ENCODE measurements at regions not wholly inside any gene's neighbourhood (a gene's known extent, or its start where the extent isn't known, plus 50 kb on each side); places are given as distances from the start of the nearest gene placed in this dataset.

GRCh38 chr6:133805876-133806275 lies 83.0 kb upstream of the TCF21 start:
- H3F3A ChIP-seq (ENCODE audit: insufficient read depth, low read length, poor library complexity, severe bottlenecking): no peaks in the 10 kb centered on the region

GRCh38 chr6:133806382-133807140 lies 82.4 kb upstream of the TCF21 start:
- no peak overlapping the region for H3K9ac ChIP-seq (ENCODE audit: low read length)
- no peak overlapping the region for H2AFZ ChIP-seq (ENCODE audit: low read depth, low read length)
- H3K4me2 ChIP-seq (ENCODE audit: low read length): no peak overlapping the region
- H3F3A ChIP-seq (ENCODE audit: insufficient read depth, low read length, poor library complexity, severe bottlenecking): no peaks in the 10 kb centered on the region
- H3K9me2 ChIP-seq (ENCODE audit: insufficient read depth, low read length): no peaks in the 10 kb centered on the region
- H3K36me3 ChIP-seq (ENCODE audit: insufficient read depth, low read length): no peaks in the 10 kb centered on the region
- no peaks in the 10 kb centered on the region for H3K79me2 ChIP-seq (replicated peaks; ENCODE audit: insufficient read depth, low read length)
- H3K27me3 ChIP-seq (ENCODE audit: insufficient read depth, low read depth, low read length): no peaks in the 10 kb centered on the region
- TF ChIP-seq SMC3 (conservative IDR thresholded peaks at IDR 0.05; ENCODE audit: poor library complexity) (no peak), REST (IDR thresholded peaks at IDR 0.05; ENCODE audit: borderline replicate concordance) (no peak), CTCF (IDR thresholded peaks at IDR 0.05; ENCODE audit: poor library complexity, severe bottlenecking) (no peak), EZH2 (IDR thresholded peaks at IDR 0.05; ENCODE audit: borderline replicate concordance, insufficient read depth, low read length, poor library complexity, severe bottlenecking) (no peak), EP300 (conservative IDR thresholded peaks at IDR 0.05; ENCODE audit: poor library complexity, severe bottlenecking) (no peak), TAF1 (IDR thresholded peaks at IDR 0.05; ENCODE audit: low read depth) (no peak), POLR2AphosphoS5 (IDR thresholded peaks at IDR 0.05) (no peak), MXI1 (conservative IDR thresholded peaks at IDR 0.05; ENCODE audit: poor library complexity, severe bottlenecking) (no peak), RAD21 (conservative IDR thresholded peaks at IDR 0.05) (no peak)
- H3K27ac ChIP-seq (ENCODE audit: low read length): no peak overlapping the region
- H3K4me3 ChIP-seq (ENCODE audit: low read length): no peak overlapping the region
- H4K20me1 ChIP-seq (ENCODE audit: insufficient read depth): no peaks in the 10 kb centered on the region
- no peaks in the 10 kb centered on the region for H3K9me3 ChIP-seq (ENCODE audit: low read length)

More at GRCh38 chr6:133805876-133806275, 83.0 kb upstream of the TCF21 start:
- Histone ChIP-seq H3K4me2 (ENCODE audit: low read length) (no peak overlapping the region), H3K27ac (ENCODE audit: low read length) (no peak overlapping the region), H3K9me3 (ENCODE audit: low read length) (no peaks in the 10 kb centered on the region), H3K9ac (ENCODE audit: low read length) (no peak overlapping the region), H3K79me2 (replicated peaks; ENCODE audit: insufficient read depth, low read length) (no peaks in the 10 kb centered on the region), H3K36me3 (ENCODE audit: insufficient read depth, low read length) (no peaks in the 10 kb centered on the region), H3K27me3 (ENCODE audit: insufficient read depth, low read depth, low read length) (no peaks in the 10 kb centered on the region), H2AFZ (ENCODE audit: low read depth, low read length) (no peak overlapping the region), H3K9me2 (ENCODE audit: insufficient read depth, low read length) (no peaks in the 10 kb centered on the region), H4K20me1 (ENCODE audit: insufficient read depth) (no peaks in the 10 kb centered on the region), H3K4me3 (ENCODE audit: low read length) (no peak overlapping the region)
- TF ChIP-seq CTCF (IDR thresholded peaks at IDR 0.05; ENCODE audit: poor library complexity, severe bottlenecking) (no peak), TAF1 (IDR thresholded peaks at IDR 0.05; ENCODE audit: low read depth) (no peak), SMC3 (conservative IDR thresholded peaks at IDR 0.05; ENCODE audit: poor library complexity) (no peak), POLR2AphosphoS5 (IDR thresholded peaks at IDR 0.05) (no peak), EP300 (conservative IDR thresholded peaks at IDR 0.05; ENCODE audit: poor library complexity, severe bottlenecking) (no peak), MXI1 (conservative IDR thresholded peaks at IDR 0.05; ENCODE audit: poor library complexity, severe bottlenecking) (no peak)

All from neural cell (in vitro differentiated cells).